NCI-H1417 (cell line): ENCODE measurements at regions not wholly inside any gene's neighbourhood (a gene's known extent, or its start where the extent isn't known, plus 50 kb on each side); places are given as distances from the start of the nearest gene placed in this dataset.
"Not testable (repeated sequence)": the region's sequence is repeated elsewhere in the genome, so short reads cannot be mapped to it uniquely, and the experiment has no call there.

ENCODE experiments used
- DNase-seq, 3 experiments: peaks; one replicate each; lab custom pipeline; 2025; lab: John Stamatoyannopoulos, UW

DNA sequence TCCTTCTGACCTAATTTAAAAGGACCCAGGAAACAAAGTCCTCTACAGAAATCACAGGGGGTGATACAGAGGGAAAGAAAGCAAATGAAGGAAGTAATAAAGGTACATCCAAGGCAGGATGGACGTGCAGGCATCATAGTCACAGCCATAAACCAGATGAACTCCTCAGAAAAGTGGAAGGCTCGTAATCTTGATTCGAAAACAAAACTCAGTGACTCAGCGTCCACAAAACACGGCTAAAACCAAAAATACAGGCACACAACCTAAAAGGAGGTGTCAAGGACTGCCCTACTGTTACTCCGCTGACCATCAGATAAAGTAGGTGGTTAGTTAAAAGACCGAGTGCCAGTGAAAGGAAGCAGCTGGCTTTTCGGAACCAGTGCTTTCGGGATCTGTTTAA, 81.5 kb downstream of the TRIM69 start:
- not testable (repeated sequence) for DNase-seq

GRCh38 chr15:44819331-44819987, 83.1 kb downstream of the TRIM69 start:
- not testable (repeated sequence) for DNase-seq

- DNase-seq: not testable (repeated sequence)
Observed at GRCh38 chr15:44820535-44820934, 84.2 kb downstream of the TRIM69 start.

- peak in 1 of 3 experiments; percentile 6 for DNase-seq
Observed at GRCh38 chr15:44820967-44821366, 84.6 kb downstream of the TRIM69 start.

DNA sequence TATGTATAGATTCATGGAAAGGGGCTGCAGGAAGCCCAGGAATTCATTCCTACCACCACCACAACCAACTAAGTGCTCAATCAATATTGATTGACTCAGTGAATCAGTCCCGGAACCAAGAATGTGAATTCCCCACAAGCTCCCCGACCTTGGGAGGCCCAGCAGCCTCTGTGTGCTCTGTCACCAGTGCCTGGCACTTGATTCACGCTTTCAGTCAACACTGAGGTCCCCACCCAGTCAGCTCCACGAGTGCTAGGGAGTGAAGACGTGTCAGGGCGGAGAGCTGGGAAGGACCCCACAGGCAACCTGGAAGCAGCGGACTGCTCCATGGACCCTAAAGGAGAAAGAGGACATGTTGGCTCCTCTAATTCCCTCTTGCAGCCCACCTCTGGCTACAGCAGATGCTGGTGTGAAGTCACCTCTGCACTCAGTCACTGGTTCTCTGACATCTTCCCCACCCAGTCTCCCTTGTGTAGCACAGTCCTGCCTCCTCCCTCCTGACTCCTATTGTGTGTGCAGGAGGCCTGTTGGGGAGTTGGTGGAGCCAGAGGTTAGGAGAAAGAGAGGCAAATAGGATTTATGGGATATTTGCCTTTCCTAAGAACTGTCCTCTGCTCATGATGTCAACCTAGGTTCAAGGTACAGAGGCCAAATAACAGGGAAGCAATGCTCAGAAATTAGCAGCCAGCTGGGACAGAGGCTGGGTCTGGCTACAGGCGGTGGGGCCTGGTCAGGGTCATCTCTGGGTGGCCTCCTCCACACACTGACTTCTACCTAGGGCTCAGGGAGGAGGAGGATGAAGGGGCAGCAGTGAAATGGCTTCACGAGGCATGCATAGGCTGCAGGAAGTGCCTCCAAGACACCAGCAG, 88.2 kb downstream of the TRIM69 start:
- DNase-seq: not testable (repeated sequence)

DNA sequence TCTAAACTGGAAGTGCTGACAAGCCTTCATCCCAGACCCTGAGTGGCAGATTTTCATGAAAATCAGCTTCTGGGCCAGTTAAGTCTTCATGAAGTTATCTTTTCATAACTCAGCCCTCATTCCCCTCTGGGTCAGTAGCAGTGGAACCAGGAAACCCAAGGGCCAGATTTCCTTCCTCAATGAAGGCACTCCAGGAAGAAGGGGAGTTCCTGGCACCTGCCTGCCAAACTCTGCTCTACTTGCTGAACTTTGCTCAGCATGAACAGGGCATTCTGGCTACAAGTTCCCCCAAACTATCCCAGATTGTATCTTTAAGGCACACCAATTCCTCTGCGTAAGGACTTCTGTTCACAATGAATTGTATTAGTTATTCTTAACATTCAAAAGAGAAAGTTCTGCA, 90.3 kb downstream of the TRIM69 start:
- not testable (repeated sequence) for DNase-seq

GRCh38 chr15:44828229-44828914, 92.0 kb downstream of the TRIM69 start:
- DNase-seq: not testable (repeated sequence)

DNA sequence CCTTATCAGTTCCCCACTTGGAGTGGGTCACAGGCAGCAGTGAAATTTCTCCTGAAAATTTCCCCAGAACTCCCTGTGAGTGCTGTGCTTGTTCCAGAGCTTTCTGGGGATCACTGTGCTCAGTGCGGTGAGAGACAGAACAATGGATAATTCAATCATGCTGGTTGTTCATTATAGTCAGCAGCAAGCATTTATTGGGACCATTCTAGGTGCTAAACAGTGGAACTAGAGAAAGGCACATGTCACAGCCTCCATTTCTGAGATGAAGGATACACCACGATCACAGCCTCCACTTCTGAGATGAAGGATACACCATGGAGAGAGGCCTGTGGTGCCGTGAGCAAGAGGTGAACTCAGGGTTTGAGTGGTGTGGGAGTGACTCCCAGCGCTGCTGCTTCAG, 92.8 kb downstream of the TRIM69 start:
- DNase-seq: not testable (repeated sequence)

GRCh38 chr15:44830692-44831408, 94.5 kb downstream of the TRIM69 start:
- DNase-seq: not testable (repeated sequence)

DNA sequence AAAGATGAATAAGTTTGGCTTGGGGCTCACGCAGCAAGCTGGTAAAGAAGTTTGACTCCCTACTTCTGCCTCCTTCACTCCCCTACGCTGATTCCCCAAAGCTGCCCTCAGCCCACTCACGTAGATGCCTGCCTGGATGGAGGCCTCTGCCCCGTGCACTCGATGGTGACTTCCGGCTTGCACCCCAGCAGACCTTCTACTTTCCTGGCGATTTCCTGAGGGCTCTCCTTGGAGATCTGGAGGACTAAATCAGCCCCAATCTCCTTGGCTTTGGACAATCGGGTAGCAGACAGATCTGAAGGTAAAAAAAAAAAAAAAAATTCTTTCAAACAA, 95.0 kb downstream of the TRIM69 start:
- DNase-seq: not testable (repeated sequence)

DNA sequence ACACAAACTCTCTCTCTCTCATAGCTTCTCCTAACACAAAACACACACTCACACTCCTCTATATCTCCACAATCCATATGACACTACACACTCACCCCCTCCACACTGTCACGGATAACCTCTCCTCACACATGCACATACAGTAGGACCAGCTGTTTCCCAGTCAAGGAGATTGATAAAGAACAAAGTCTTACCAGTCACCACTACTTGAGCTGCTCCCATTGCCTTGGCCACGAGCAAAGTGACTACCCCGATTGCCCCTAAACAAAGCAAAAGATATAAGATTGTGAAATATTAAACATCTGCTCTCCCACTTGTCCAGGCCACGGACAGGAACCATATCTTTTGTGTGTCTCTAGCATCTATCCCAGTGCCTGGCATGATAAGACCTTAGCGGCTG, 95.8 kb downstream of the TRIM69 start:
- not testable (repeated sequence) for DNase-seq

DNA sequence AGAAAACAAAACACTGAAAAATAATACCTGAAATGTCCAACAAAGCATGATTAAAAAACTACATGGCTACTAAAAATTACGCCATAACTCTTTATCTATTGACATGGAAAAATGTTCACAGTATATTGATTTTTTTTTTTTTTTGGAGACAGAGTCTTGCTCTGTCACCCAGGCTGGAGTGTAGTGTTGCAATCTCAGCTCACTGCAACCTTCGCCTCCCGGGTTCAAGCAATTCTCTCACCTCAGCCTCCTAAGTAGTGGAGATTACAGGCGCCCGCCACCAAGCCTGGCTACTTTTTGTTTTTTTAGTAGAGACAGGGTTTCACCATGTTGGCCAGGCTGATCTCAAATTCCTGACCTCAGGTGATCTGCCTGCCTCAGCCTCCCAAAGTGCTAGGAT, 96.8 kb downstream of the TRIM69 start:
- DNase-seq: not testable (repeated sequence)

DNA sequence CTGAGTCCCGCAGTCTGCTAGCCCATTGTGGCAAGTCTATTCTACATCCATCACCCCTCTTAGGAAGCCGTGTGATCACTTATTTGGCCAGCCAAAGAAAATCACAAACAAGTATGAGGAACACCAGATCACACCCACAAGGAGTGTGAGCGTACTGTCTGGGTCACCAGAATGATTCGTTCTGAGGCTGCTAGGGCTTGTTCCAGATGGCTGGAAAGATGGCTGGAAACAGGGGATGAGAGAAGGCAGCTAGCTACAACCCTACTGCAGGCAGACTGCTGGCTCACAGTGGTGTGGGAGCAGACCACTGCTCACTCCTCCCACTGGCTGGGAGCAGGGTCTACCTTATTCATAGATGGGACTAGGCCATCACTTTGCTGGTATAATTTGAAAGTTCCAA, 97.4 kb downstream of the TRIM69 start:
- not testable (repeated sequence) for DNase-seq

GRCh38 chr15:44835082-44835481, 98.8 kb downstream of the TRIM69 start:
- DNase-seq: not testable (repeated sequence)

DNA sequence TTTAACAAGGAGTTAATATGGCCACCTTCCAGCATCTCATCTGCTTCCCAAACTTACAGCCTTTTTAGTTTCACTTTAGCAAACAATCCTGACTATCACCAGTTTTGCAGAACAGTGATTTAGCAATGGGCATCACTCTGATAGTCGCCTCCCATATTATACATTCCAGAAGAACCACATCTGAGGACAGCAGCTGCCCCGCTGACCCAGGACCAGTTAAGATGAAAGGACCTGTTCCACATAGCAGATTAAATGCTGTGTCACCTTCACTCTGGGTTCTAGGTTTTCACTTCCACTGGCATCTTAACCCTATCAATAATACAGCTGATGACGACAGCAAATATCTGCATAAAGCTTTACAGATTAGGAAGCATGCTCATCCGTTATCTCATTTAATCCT, 99.8 kb downstream of the TRIM69 start:
- no peak for DNase-seq

- not testable (repeated sequence) for DNase-seq
Observed at GRCh38 chr15:44838929-44839328, 102.6 kb downstream of the TRIM69 start.

DNA sequence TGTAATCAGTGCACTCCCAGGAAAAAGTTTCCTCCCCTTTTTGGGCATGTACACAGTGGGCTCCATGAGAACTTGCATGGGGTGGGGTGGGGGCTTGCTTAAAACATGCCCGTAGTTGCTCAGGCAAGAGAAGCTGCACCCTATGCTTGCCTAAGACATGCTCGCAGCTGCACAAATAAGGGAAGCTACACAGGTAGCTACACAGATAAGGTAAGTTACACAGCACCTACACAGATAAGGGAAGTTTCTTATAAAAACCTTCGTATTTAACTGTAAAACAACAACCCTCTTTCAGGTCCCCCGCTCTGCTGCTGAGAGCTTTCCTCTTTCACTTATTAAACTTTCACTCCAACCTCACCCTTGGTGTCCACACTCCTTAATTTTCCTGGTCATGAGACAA, 105.4 kb downstream of the TRIM69 start:
- not testable (repeated sequence) for DNase-seq

DNA sequence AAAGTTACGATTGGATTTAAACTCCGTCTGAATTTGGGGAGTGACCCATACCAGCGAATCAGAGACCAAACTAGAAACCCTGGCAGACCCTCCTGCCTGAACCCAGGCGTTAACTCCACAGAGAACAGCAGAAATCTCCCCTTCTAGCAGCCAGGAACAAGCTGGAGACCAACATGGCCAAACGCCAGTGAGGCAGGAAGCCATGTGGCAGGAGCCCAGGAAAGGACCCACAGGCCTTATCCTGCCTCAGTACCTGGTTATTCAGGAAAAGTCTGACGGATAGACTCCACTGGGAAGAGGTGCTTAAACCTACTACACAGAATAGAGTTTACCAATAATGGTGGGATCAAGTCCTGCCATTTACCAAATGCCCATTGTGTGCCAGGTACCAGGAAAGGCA, 106.6 kb downstream of the TRIM69 start:
- DNase-seq: not testable (repeated sequence)

DNA sequence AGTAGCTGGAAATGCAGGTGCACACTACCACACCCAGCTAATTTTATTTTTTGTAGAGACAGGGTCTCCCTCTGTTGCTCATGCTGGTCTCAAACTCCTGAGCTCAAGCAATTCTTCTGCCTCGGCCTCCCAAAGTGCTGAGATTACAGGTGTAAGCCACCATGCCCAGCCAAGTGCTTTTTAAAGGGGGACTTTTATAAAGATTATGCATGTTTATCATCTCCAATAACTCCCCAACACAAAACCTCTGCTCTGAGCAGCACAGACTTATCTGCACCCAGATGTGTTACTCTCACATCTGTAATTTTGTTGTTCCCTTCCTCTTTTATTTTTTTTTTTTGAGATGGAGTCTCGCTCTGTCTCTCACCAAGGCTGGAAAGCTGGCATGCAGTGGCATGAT, 108.6 kb downstream of the TRIM69 start:
- not testable (repeated sequence) for DNase-seq

GRCh38 chr15:44846156-44846555, 109.8 kb downstream of the TRIM69 start:
- DNase-seq: not testable (repeated sequence)

- DNase-seq: not testable (repeated sequence)
Observed at GRCh38 chr15:44847555-44847954, 108.9 kb upstream of the TERB2 start.

DNA sequence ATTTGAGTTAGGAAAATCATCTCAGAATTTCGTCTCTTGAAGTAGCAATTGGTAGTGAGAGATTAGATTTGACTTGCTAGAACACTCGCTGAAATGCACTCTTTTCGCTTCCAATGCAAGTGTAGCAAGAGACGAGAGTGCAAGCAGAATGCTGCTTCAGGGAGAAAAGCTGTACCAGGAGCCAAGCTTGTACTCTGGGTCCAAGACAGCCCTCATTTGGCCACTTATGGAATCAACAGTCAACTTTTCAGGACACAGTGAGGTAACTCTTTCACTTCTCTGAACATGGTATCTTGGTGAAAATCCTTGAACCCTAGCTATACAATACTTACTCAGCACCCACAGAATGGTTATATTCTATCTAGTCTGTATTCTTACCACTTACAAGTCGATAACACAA, 107.6 kb upstream of the TERB2 start:
- peak in 1 of 3 experiments; percentile 5 for DNase-seq
